ENCODE measurements at regions not wholly inside any gene's neighbourhood (a gene's known extent, or its start where the extent isn't known, plus 50 kb on each side); places are given as distances from the start of the nearest gene placed in this dataset.

GRCh38 chr3:53994986-53995603 lies 103.4 kb upstream of the SELENOK start:
- Histone ChIP-seq H3K36me3 (replicated peaks) (no peaks in the 10 kb centered on the region), H3K4me3 (ENCODE audit: low read depth, low read length) (no peak overlapping the region), H3K27me3 (replicated peaks) (no peaks in the 10 kb centered on the region), H3K27ac (no peak overlapping the region)
- TF ChIP-seq CTCF (IDR thresholded peaks at IDR 0.05; ENCODE audit: low read depth, low read length, missing control alignments) = no peak
- DNase-seq = no peak
- in situ Hi-C loops (cut with HindIII; ENCODE audit: low pct_ligation_motif_present, low sequenced_read_pairs) = no loop called here

GRCh38 chr3:53991240-53991639 lies 99.6 kb upstream of the SELENOK start:
- in situ Hi-C loops (cut with HindIII; ENCODE audit: low pct_ligation_motif_present, low sequenced_read_pairs) = no loop called here
- no peak for TF ChIP-seq CTCF (IDR thresholded peaks at IDR 0.05; ENCODE audit: low read depth, low read length, missing control alignments)
- no peak for DNase-seq
- Histone ChIP-seq H3K4me3 (ENCODE audit: low read depth, low read length) (no peak overlapping the region), H3K36me3 (replicated peaks) (no peaks in the 10 kb centered on the region), H3K27me3 (replicated peaks) (no peaks in the 10 kb centered on the region), H3K27ac (no peak overlapping the region)

- Histone ChIP-seq H3K27ac (no peak overlapping the region), H3K4me3 (ENCODE audit: low read depth, low read length) (no peak overlapping the region), H3K36me3 (replicated peaks) (no peaks in the 10 kb centered on the region), H3K27me3 (replicated peaks) (no peaks in the 10 kb centered on the region)
- no peak for TF ChIP-seq CTCF (IDR thresholded peaks at IDR 0.05; ENCODE audit: low read depth, low read length, missing control alignments)
- in situ Hi-C loops (cut with HindIII; ENCODE audit: low pct_ligation_motif_present, low sequenced_read_pairs) = no loop called here
- DNase-seq = no peak
Measured at GRCh38 chr3:53989946-53990345, 98.3 kb upstream of the SELENOK start.

- Histone ChIP-seq H3K36me3 (replicated peaks) (no peaks in the 10 kb centered on the region), H3K27ac (no peak overlapping the region), H3K27me3 (replicated peaks) (no peaks in the 10 kb centered on the region), H3K4me3 (ENCODE audit: low read depth, low read length) (no peak overlapping the region)
- in situ Hi-C loops (cut with HindIII; ENCODE audit: low pct_ligation_motif_present, low sequenced_read_pairs) = no loop called here
- DNase-seq = no peak
- TF ChIP-seq CTCF (IDR thresholded peaks at IDR 0.05; ENCODE audit: low read depth, low read length, missing control alignments) = no peak
Measured at GRCh38 chr3:53989451-53989850, 97.8 kb upstream of the SELENOK start.

GRCh38 chr3:53978386-53978785 lies 86.7 kb upstream of the SELENOK start:
- in situ Hi-C loops (cut with HindIII; ENCODE audit: low pct_ligation_motif_present, low sequenced_read_pairs) = no loop called here

More at GRCh38 chr3:53978386-53978785, 86.7 kb upstream of the SELENOK start:
- TF ChIP-seq CTCF (IDR thresholded peaks at IDR 0.05; ENCODE audit: low read depth, low read length, missing control alignments) = no peak
- no peak for DNase-seq
- Histone ChIP-seq H3K27ac (no peak overlapping the region), H3K27me3 (replicated peaks) (no peaks in the 10 kb centered on the region), H3K4me3 (ENCODE audit: low read depth, low read length) (no peak overlapping the region), H3K36me3 (replicated peaks) (no peaks in the 10 kb centered on the region)

All from brain microvascular endothelial cell (primary cell).